Gastrocnemius medialis (tissue), 4 donors: ENCODE measurements at regions not wholly inside any gene's neighbourhood (a gene's known extent, or its start where the extent isn't known, plus 50 kb on each side); places are given as distances from the start of the nearest gene placed in this dataset.

Source experiments
- ATAC-seq, 2 donors: fragments of 150-250 bp; one replicate each; pipeline ENCODE4 v1.9.1; 2016
- DNase-seq, 2 donors: peaks; one replicate each; pipeline ENCODE4 v3.0.0-alpha.2; 2019
- H3K27ac ChIP-seq, 4 donors: fragments of 200-600 bp; sonication (generic); 1 replicate in 1 of 4; 2 replicates in 3 of 4; pipeline ENCODE4 v1.5.1; 2016 to 2018; ENCODE audit warnings: mild to moderate bottlenecking in 2 of 4, moderate library complexity in 1 of 4
- H3K27me3 ChIP-seq, 3 donors: fragments of 200-600 bp; sonication (generic) in 2 of 3; 1 replicate in 1 of 3; 2 replicates in 2 of 3; pipeline versions ENCODE4 v1.5.1 to v1.6.0; 2016 to 2019; ENCODE audit warnings: mild to moderate bottlenecking in 1 of 3, moderate library complexity in 1 of 3
- H3K36me3 ChIP-seq, 2 donors: fragments of 200-600 bp; sonication (generic) in 1 of 2; one replicate each; pipeline ENCODE4 v1.5.1; 2017 to 2018
- H3K4me1 ChIP-seq, 2 donors: fragments of 200-600 bp; sonication (generic) in 1 of 2; one replicate each; pipeline ENCODE4 v1.5.1; 2016 to 2017; ENCODE audit warnings: mild to moderate bottlenecking in 2 of 2
- H3K4me3 ChIP-seq, 4 donors: fragments of 200-600 bp; sonication (generic) in 3 of 4; 1 replicate in 1 of 4; 2 replicates in 3 of 4; pipeline ENCODE4 v1.5.1; 2016 to 2019; ENCODE audit warnings: mild to moderate bottlenecking in 2 of 4
- H3K9me3 ChIP-seq, 3 donors: fragments of 200-600 bp; sonication (generic) in 2 of 3; 1 replicate in 1 of 3; 2 replicates in 2 of 3; pipeline ENCODE4 v1.5.1; 2016 to 2019
- CTCF ChIP-seq, 5 experiments: fragments of 450-650 bp in 3 of 5; fragments of 200-600 bp in 2 of 5; sonication (generic) in 2 of 5; IDR thresholded peaks in 4 of 5; conservative IDR thresholded peaks in 1 of 5; 1 replicate in 4 of 5; 2 replicates in 1 of 5; pipeline ENCODE4 v1.5.1; 2016 to 2019; ENCODE audit warnings: antibody characterized with exemption in 5 of 5, mild to moderate bottlenecking in 3 of 5, moderate library complexity in 3 of 5
- POLR2A ChIP-seq, 2 donors: fragments of 450-650 bp; IDR thresholded peaks; one replicate each; pipeline ENCODE4 v1.6.1; 2017; ENCODE audit warnings: antibody characterized with exemption in 2 of 2, mild to moderate bottlenecking in 2 of 2, moderate library complexity in 2 of 2
- in situ Hi-C, 4 donors: fragments of 200-750 bp; cut with MboI; loops; one replicate each; pipeline versions ENCODE4 v1.15.0 to v1.8.0; 2017; ENCODE audit warnings: low sequenced_read_pairs in 4 of 4
- intact Hi-C: fragments of 100-400 bp; cut with DNase I; formaldehyde crosslinking; loops from one replicate; pipeline ENCODE4 v1.15.1; 2023; ENCODE audit warnings: low total_unique reads

GRCh38 chr5:160479220-160479619, 57.6 kb downstream of the PTTG1 start:
- in situ Hi-C loops: no loop called here
- DNase-seq (no peak), ATAC-seq (no peak)
- Histone ChIP-seq H3K9me3 (no peaks in the 10 kb centered on the region), H3K36me3 (no peaks in the 10 kb centered on the region), H3K27me3 (no peaks in the 10 kb centered on the region), H3K27ac (no peak overlapping the region), H3K4me3 (no peak overlapping the region), H3K4me1 (no peaks in the 10 kb centered on the region)
- TF ChIP-seq CTCF (IDR thresholded peaks at IDR 0.05 in 4 of 5, conservative IDR thresholded peaks at IDR 0.05 in 1 of 5): no peak
- intact Hi-C loops: no loop called here

GRCh38 chr5:160479926-160480325, 58.3 kb downstream of the PTTG1 start:
- ATAC-seq (no peak), DNase-seq (no peak)
- H3K9me3 ChIP-seq: no peaks in the 10 kb centered on the region
- H3K4me3 ChIP-seq: no peak overlapping the region
- H3K36me3 ChIP-seq: no peaks in the 10 kb centered on the region
- no peak for TF ChIP-seq CTCF (IDR thresholded peaks at IDR 0.05 in 4 of 5, conservative IDR thresholded peaks at IDR 0.05 in 1 of 5)
- no peak for TF ChIP-seq POLR2A (IDR thresholded peaks at IDR 0.05)
- H3K27me3 ChIP-seq: no peaks in the 10 kb centered on the region
- intact Hi-C loops: no loop called here
- no peaks in the 10 kb centered on the region for H3K4me1 ChIP-seq
- no peak overlapping the region for H3K27ac ChIP-seq
- in situ Hi-C loops: no loop called here

GRCh38 chr5:160480652-160481051, 59.0 kb downstream of the PTTG1 start:
- DNase-seq (no peak), ATAC-seq (no peak)
- H3K36me3 ChIP-seq: no peaks in the 10 kb centered on the region
- intact Hi-C loops (no loop called here), in situ Hi-C loops (no loop called here)
- no peaks in the 10 kb centered on the region for H3K4me1 ChIP-seq
- no peaks in the 10 kb centered on the region for H3K9me3 ChIP-seq
- H3K27ac ChIP-seq: no peak overlapping the region
- H3K4me3 ChIP-seq: no peak overlapping the region
- H3K27me3 ChIP-seq: no peaks in the 10 kb centered on the region
- TF ChIP-seq POLR2A (IDR thresholded peaks at IDR 0.05) (no peak), CTCF (IDR thresholded peaks at IDR 0.05 in 4 of 5, conservative IDR thresholded peaks at IDR 0.05 in 1 of 5) (no peak)

- TF ChIP-seq CTCF (IDR thresholded peaks at IDR 0.05 in 4 of 5, conservative IDR thresholded peaks at IDR 0.05 in 1 of 5): no peak
- TF ChIP-seq POLR2A (IDR thresholded peaks at IDR 0.05): no peak
- ATAC-seq (no peak), DNase-seq (no peak)
- no peaks in the 10 kb centered on the region for H3K9me3 ChIP-seq
- no peaks in the 10 kb centered on the region for H3K4me1 ChIP-seq
- no peak overlapping the region for H3K27ac ChIP-seq
- H3K36me3 ChIP-seq: no peaks in the 10 kb centered on the region
- intact Hi-C loops (no loop called here), in situ Hi-C loops (no loop called here)
- no peaks in the 10 kb centered on the region for H3K27me3 ChIP-seq
- no peak overlapping the region for H3K4me3 ChIP-seq
These were observed 63.0 kb downstream of the PTTG1 start for GRCh38 chr5:160484678-160485077.

GRCh38 chr5:160485364-160485969, 63.8 kb downstream of the PTTG1 start:
- H3K4me3 ChIP-seq: no peak overlapping the region
- H3K4me1 ChIP-seq: no peaks in the 10 kb centered on the region
- H3K27ac ChIP-seq: no peak overlapping the region
- no peaks in the 10 kb centered on the region for H3K27me3 ChIP-seq
- intact Hi-C loops: no loop called here
- H3K36me3 ChIP-seq: no peaks in the 10 kb centered on the region
- ATAC-seq: no peak
- TF ChIP-seq CTCF (IDR thresholded peaks at IDR 0.05 in 4 of 5, conservative IDR thresholded peaks at IDR 0.05 in 1 of 5) (no peak), POLR2A (IDR thresholded peaks at IDR 0.05) (no peak)
- in situ Hi-C loops: no loop called here
- DNase-seq: no peak
- H3K9me3 ChIP-seq: no peaks in the 10 kb centered on the region
